GM21390 (cell line): ENCODE measurements at regions not wholly inside any gene's neighbourhood (a gene's known extent, or its start where the extent isn't known, plus 50 kb on each side); places are given as distances from the start of the nearest gene placed in this dataset.
"Not testable (repeated sequence)": the region's sequence is repeated elsewhere in the genome, so short reads cannot be mapped to it uniquely, and the experiment has no call there.

Experiments
- ATAC-seq: cut with Tn5 transposase; IDR thresholded peaks from one replicate; pipeline ENCODE4 v1.9.1; 2021; ENCODE audit not compliant: unreplicated experiment

- ATAC-seq: no peak
Observed at GRCh38 chr21:28725396-28725795, 267.3 kb downstream of the LTN1 start.

- ATAC-seq: no peak
Observed at GRCh38 chr21:28723646-28724045, 269.0 kb downstream of the LTN1 start.

GRCh38 chr21:28719723-28720122 is 273.0 kb downstream of the LTN1 start:
- ATAC-seq: no peak

- ATAC-seq: no peak
Observed at GRCh38 chr21:28714777-28715464, 277.8 kb downstream of the LTN1 start.

GRCh38 chr21:28712411-28712810 is 280.3 kb downstream of the LTN1 start:
- no peak for ATAC-seq

GRCh38 chr21:28705616-28706015 is 287.1 kb downstream of the LTN1 start:
- ATAC-seq: no peak

GRCh38 chr21:28704746-28705145 is 287.9 kb downstream of the LTN1 start:
- no peak for ATAC-seq

GRCh38 chr21:28703861-28704260 is 288.8 kb downstream of the LTN1 start:
- no peak for ATAC-seq

GRCh38 chr21:28699596-28700259 is 292.9 kb downstream of the LTN1 start:
- no peak for ATAC-seq

- ATAC-seq: no peak
Observed at GRCh38 chr21:28699186-28699585, 293.5 kb downstream of the LTN1 start.

GRCh38 chr21:28696844-28697410 is 295.8 kb downstream of the LTN1 start:
- ATAC-seq: no peak

- ATAC-seq: no peak
Observed at GRCh38 chr21:28693476-28693875, 299.2 kb downstream of the LTN1 start.

- ATAC-seq: no peak
Observed at GRCh38 chr21:28690196-28690595, 302.5 kb downstream of the LTN1 start.

- ATAC-seq: no peak
Observed at GRCh38 chr21:28688381-28688780, 304.3 kb downstream of the LTN1 start.

- ATAC-seq: no peak
Observed at GRCh38 chr21:28687586-28687985, 305.1 kb downstream of the LTN1 start.

- no peak for ATAC-seq
Observed at GRCh38 chr21:28683982-28684752, 308.5 kb downstream of the LTN1 start.

GRCh38 chr21:28682884-28683283 is 309.8 kb downstream of the LTN1 start:
- not testable (repeated sequence) for ATAC-seq

GRCh38 chr21:28677096-28677495 is 315.6 kb downstream of the LTN1 start:
- ATAC-seq: not testable (repeated sequence)

- ATAC-seq: no peak
Observed at GRCh38 chr21:28675331-28676041, 317.2 kb downstream of the LTN1 start.

- ATAC-seq: no peak
Observed at GRCh38 chr21:28674763-28675162, 317.9 kb downstream of the LTN1 start.
